Epithelial cell of esophagus (primary cell): ENCODE measurements at regions not wholly inside any gene's neighbourhood (a gene's known extent, or its start where the extent isn't known, plus 50 kb on each side); places are given as distances from the start of the nearest gene placed in this dataset.

Experiments
- DNase-seq: peaks from one replicate; pipeline ENCODE4 v3.0.0; 2010; ENCODE audit warnings: low read depth
- H3K4me3 ChIP-seq: 2 replicates; pipeline ENCODE4 v1.5.1; 2011; ENCODE audit warnings: mild to moderate bottlenecking, low read length, control low read depth
- TF ChIP-seq, protein P1 (sequence below): IDR thresholded peaks from 2 replicates; pipeline ENCODE4 v1.5.1; 2011; ENCODE audit warnings: low read depth, mild to moderate bottlenecking, low read length, control low read depth, inconsistent platforms; ENCODE audit not compliant: insufficient read depth; ENCODE audit errors: missing control alignments

DNA sequence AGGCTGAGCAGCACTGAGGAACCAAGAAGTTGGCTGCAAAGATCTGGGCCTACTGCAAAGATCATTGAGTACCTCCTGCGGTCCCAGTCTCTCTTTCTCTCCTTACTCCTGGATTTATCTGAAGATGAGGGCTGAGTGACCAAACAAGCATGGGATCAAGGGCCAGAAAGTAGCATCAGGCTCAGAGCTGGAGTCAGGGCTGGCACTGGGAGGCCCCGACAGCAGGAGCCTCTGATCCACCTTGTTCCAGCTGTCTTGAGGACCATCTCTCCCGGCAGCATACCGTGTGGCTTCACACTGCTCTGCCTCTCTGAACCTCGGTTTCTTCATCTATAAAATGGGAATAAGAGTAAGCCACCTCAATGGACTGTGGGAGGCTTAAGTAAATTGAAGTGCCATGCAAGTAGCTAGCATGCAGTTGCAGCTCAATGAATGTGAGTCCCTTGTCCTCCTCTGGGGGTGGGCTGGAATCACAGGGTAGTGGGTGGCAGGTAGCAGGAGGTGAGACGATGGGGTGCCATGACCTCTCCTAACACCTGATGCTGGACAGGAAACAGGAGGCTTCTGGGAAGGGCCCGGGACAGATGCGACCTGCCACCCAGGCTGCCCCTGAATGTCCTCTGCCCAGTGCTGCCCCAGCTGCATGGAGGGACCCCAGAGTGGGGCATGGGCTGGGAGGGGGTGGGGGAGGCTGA lies 52.5 kb upstream of the PRDM11 start:
- TF ChIP-seq, protein P1, sequence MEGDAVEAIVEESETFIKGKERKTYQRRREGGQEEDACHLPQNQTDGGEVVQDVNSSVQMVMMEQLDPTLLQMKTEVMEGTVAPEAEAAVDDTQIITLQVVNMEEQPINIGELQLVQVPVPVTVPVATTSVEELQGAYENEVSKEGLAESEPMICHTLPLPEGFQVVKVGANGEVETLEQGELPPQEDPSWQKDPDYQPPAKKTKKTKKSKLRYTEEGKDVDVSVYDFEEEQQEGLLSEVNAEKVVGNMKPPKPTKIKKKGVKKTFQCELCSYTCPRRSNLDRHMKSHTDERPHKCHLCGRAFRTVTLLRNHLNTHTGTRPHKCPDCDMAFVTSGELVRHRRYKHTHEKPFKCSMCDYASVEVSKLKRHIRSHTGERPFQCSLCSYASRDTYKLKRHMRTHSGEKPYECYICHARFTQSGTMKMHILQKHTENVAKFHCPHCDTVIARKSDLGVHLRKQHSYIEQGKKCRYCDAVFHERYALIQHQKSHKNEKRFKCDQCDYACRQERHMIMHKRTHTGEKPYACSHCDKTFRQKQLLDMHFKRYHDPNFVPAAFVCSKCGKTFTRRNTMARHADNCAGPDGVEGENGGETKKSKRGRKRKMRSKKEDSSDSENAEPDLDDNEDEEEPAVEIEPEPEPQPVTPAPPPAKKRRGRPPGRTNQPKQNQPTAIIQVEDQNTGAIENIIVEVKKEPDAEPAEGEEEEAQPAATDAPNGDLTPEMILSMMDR: no peak
- no peak for DNase-seq
- no peak overlapping the region for H3K4me3 ChIP-seq

DNA sequence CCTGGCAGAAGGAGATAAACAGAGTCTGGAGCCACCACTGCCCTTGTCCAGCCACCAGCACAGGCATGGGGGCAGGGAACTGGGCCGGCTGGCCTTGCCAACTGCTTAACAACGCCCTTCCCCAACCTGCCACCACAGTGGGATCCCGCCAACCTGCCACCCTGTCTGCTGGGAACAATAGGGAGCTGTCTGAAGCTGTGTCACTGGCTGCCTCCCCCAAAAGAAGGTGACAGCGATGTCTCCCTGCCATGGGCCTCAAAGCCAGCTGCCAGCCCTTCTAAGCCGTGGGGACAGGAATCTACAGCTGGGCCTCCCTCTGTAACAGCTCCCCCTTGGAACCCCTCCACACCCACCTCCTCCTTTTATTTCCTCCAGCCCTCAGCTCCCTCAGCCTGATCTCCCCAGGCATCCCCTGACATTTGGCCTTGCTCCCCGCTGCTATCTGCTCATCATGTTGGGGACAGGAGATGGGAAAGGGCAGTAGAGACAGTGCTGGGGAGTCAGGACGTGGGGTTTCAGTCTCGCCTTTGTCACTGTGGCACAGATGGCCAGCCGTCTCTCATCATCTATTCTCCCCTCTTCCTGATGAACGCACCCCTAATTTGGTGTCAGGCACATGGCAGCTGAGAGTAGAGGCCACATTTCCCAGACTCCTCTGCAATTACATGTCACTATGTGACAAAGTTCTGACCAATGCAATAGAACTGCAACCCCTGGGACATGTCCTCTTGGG lies 51.3 kb upstream of the PRDM11 start:
- no peak for DNase-seq
- TF ChIP-seq, protein P1: no peak
- no peak overlapping the region for H3K4me3 ChIP-seq

DNA sequence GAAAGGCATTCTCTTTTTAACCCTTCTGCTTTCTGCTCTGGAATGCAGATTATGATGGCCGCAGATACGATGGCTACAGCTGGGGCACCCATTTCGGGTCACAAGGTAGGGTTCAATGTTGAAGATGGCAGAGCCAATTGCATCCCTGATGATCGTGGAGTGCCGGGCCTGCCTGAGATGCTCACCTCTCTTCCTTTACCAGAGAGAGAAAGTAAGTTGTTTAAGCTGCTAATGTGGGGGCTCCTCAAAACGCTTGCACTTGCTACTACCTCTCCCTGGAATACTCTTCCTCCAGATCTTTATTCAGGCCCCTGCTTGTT lies 50.8 kb upstream of the PRDM11 start:
- H3K4me3 ChIP-seq: no peak overlapping the region
- TF ChIP-seq, protein P1: no peak
- DNase-seq: no peak

DNA sequence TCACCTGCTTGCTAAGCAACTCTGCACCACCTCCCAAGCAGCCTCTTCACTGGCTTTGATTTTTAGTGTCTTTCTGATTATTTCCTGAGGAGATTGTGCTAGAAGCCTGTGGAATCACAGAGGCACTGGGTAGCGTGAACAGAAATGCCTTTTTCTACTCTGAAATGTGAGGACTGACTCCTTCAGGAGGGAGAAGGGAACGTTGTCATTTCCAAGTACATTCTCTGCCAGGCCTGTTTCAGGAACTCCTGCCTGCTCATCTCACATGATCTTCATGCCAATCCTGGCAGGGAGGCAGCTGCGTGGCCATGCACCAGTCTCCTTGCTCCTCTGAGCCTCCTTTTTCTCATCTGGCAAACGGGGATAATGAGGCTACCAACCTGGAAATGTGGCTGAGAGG lies 49.8 kb upstream of the PRDM11 start:
- DNase-seq: no peak
- TF ChIP-seq, protein P1: no peak
- no peak overlapping the region for H3K4me3 ChIP-seq
